Body of pancreas (tissue), 4 donors: ENCODE measurements at regions not wholly inside any gene's neighbourhood (a gene's known extent, or its start where the extent isn't known, plus 50 kb on each side); places are given as distances from the start of the nearest gene placed in this dataset.

ENCODE experiments used
- CTCF ChIP-seq, 7 experiments: fragments of 450-650 bp in 4 of 7; fragments of 200-600 bp in 3 of 7; sonication (generic) in 3 of 7; IDR thresholded peaks; one replicate each; pipeline ENCODE4 v1.5.1; 2016 to 2019; ENCODE audit warnings: antibody characterized with exemption in 7 of 7
- POLR2A ChIP-seq, 3 donors: fragments of 450-650 bp; IDR thresholded peaks; one replicate each; pipeline ENCODE4 v1.6.1; 2016; ENCODE audit warnings: antibody characterized with exemption in 3 of 3, mild to moderate bottlenecking in 2 of 3

GRCh38 chr13:34512817-34513216, 429.3 kb upstream of the NBEA start:
- TF ChIP-seq CTCF (IDR thresholded peaks at IDR 0.05): no peak
- no peak for TF ChIP-seq POLR2A (IDR thresholded peaks at IDR 0.05)
